Retinal pigment epithelial cell (primary cell): ENCODE measurements at regions not wholly inside any gene's neighbourhood (a gene's known extent, or its start where the extent isn't known, plus 50 kb on each side); places are given as distances from the start of the nearest gene placed in this dataset.

Experiments used
- DNase-seq: peaks from one replicate; pipeline ENCODE4 v3.0.0-alpha.2; 2010; ENCODE audit warnings: low read depth
- H3K4me3 ChIP-seq: 2 replicates; pipeline ENCODE4 v1.5.1; 2011; ENCODE audit warnings: mild to moderate bottlenecking, low read length, control low read depth, moderate library complexity
- CTCF ChIP-seq: conservative IDR thresholded peaks from 2 replicates; pipeline ENCODE4 v1.5.1; 2011; ENCODE audit warnings: low read depth, low read length, control low read depth, inconsistent platforms

- no peak for DNase-seq
- H3K4me3 ChIP-seq = no peak overlapping the region
- no peak for TF ChIP-seq CTCF
Observed at GRCh38 chr13:40261947-40262346, 404.5 kb downstream of the FOXO1 start.

- TF ChIP-seq CTCF = no peak
- H3K4me3 ChIP-seq = no peak overlapping the region
- no peak for DNase-seq
Observed at GRCh38 chr13:40269086-40269485, 397.4 kb downstream of the FOXO1 start.

- no peak for TF ChIP-seq CTCF
- no peak overlapping the region for H3K4me3 ChIP-seq
- no peak for DNase-seq
Observed at GRCh38 chr13:40270726-40271125, 395.7 kb downstream of the FOXO1 start.

- H3K4me3 ChIP-seq = no peak overlapping the region
Observed at GRCh38 chr13:40271271-40271885, 395.1 kb downstream of the FOXO1 start.

GRCh38 chr13:40271931-40272775 is 394.3 kb downstream of the FOXO1 start:
- TF ChIP-seq CTCF = no peak
- H3K4me3 ChIP-seq = no peak overlapping the region
- peak; percentile 83 for DNase-seq

More at GRCh38 chr13:40271271-40271885, 395.1 kb downstream of the FOXO1 start:
- TF ChIP-seq CTCF = no peak
- DNase-seq = no peak

GRCh38 chr13:40272776-40273139 is 393.7 kb downstream of the FOXO1 start:
- no peak overlapping the region for H3K4me3 ChIP-seq
- no peak for DNase-seq
- TF ChIP-seq CTCF = no peak
